ENCODE measurements at regions not wholly inside any gene's neighbourhood (a gene's known extent, or its start where the extent isn't known, plus 50 kb on each side); places are given as distances from the start of the nearest gene placed in this dataset.

DNA sequence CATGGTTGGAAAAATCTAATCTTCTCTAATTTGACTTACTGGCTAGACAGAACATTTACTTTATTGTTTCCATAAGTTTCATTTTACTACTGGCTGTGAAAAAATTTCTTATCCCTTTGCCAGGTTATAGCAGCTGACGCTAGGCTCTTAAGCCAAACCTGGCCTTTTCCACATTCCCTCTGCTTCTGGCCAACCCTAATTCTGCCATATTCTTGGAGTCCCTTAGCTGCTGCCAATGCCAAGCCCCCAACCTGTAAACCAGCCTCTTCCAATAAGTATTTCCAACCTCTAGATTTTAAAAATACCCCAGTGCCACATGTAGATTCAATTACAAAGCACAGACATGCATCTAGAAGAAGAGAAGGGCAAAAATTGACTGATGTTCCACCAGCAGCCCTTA lies 452.3 kb upstream of the MEX3C start (continued):
- no peak for TF ChIP-seq ZNF592 (IDR thresholded peaks at IDR 0.05)
- TF ChIP-seq TCF3 (IDR thresholded peaks at IDR 0.05; ENCODE audit: borderline replicate concordance, insufficient read depth, low read depth, low read length) = no peak
- TF ChIP-seq, protein P1, sequence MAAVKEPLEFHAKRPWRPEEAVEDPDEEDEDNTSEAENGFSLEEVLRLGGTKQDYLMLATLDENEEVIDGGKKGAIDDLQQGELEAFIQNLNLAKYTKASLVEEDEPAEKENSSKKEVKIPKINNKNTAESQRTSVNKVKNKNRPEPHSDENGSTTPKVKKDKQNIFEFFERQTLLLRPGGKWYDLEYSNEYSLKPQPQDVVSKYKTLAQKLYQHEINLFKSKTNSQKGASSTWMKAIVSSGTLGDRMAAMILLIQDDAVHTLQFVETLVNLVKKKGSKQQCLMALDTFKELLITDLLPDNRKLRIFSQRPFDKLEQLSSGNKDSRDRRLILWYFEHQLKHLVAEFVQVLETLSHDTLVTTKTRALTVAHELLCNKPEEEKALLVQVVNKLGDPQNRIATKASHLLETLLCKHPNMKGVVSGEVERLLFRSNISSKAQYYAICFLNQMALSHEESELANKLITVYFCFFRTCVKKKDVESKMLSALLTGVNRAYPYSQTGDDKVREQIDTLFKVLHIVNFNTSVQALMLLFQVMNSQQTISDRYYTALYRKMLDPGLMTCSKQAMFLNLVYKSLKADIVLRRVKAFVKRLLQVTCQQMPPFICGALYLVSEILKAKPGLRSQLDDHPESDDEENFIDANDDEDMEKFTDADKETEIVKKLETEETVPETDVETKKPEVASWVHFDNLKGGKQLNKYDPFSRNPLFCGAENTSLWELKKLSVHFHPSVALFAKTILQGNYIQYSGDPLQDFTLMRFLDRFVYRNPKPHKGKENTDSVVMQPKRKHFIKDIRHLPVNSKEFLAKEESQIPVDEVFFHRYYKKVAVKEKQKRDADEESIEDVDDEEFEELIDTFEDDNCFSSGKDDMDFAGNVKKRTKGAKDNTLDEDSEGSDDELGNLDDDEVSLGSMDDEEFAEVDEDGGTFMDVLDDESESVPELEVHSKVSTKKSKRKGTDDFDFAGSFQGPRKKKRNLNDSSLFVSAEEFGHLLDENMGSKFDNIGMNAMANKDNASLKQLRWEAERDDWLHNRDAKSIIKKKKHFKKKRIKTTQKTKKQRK (IDR thresholded peaks at IDR 0.05; ENCODE audit: low read depth, low read length) = no peak

GRCh38 chr18:51651761-51652160 lies 454.3 kb upstream of the MEX3C start:
- FAIRE-seq (no peak), ATAC-seq (no peak), DNase-seq (ENCODE audit: low read depth, low spot score) (no peak)
- Histone ChIP-seq H3K4me2 (ENCODE audit: control insufficient read depth, insufficient read depth) (no peak overlapping the region), H4K20me1 (ENCODE audit: control insufficient read depth, insufficient read depth) (no peaks in the 10 kb centered on the region), H2AFZ (ENCODE audit: control insufficient read depth, low read depth, low read length) (no peak overlapping the region), H3K9me3 (replicated peaks; ENCODE audit: control insufficient read depth, insufficient read depth, low read length) (no peaks in the 10 kb centered on the region), H3K27me3 (replicated peaks in 1 of 2; ENCODE audit: control insufficient read depth in 2 of 2, insufficient read depth in 2 of 2, low read length in 1 of 2) (no peaks in the 10 kb centered on the region), H3K36me3 (ENCODE audit: control insufficient read depth in 2 of 2, insufficient read depth in 2 of 2, low read length in 1 of 2) (no peaks in the 10 kb centered on the region), H3K4me1 (ENCODE audit: control insufficient read depth, insufficient read depth, low read length) (peaks cover 14% of the 10 kb centered on the region), H3K4me3 (no peak overlapping the region), H3K9ac (ENCODE audit: control insufficient read depth, insufficient read depth, low read length) (no peak overlapping the region), H3K27ac (ENCODE audit: control insufficient read depth, insufficient read depth) (no peak overlapping the region), H3K79me2 (ENCODE audit: control insufficient read depth, insufficient read depth, low read length) (no peaks in the 10 kb centered on the region)
- RAD21 ChIA-PET (ENCODE audit: unreplicated experiment) = interaction anchor here (0.6 to 1.4 kb wide), 2 partner anchors 30 to 300 kb away, joined by 4 to 5 read pairs; no protein-coding TSS in a partner anchor
- BruUV-seq (replicated peaks) = no TSS peak
- in situ Hi-C loops (cut with MboI) (loop anchor here (25.0 kb wide), 2 partner anchors 1261 to 1736 kb away; no protein-coding TSS in a partner anchor), intact Hi-C loops (cut with micrococcal nuclease; ENCODE audit: unreplicated experiment) (loop anchor here (10.0 kb wide), 1 partner anchor 743 kb away; no protein-coding TSS in a partner anchor)
- SMC1A ChIA-PET (ENCODE audit: uncharacterized antibody, unreplicated experiment) = interaction anchor here (0.8 to 3.6 kb wide), 7 partner anchors 11 to 638 kb away, joined by 3 to 19 read pairs (median 5); no protein-coding TSS in a partner anchor
- CTCF ChIA-PET = interaction anchor here (1.3 to 2.1 kb wide), 4 partner anchors 10 to 637 kb away, joined by 3 to 8 read pairs (median 7); no protein-coding TSS in a partner anchor
- WGBS (ENCODE audit: insufficient coverage, insufficient replicate concordance, low lambda C conversion rate, missing lambda C conversion rate) = 70% methylated on average over 2 of the region's 2 CpGs
- POLR2A ChIA-PET = no interaction called here
- TF ChIP-seq, protein P2, sequence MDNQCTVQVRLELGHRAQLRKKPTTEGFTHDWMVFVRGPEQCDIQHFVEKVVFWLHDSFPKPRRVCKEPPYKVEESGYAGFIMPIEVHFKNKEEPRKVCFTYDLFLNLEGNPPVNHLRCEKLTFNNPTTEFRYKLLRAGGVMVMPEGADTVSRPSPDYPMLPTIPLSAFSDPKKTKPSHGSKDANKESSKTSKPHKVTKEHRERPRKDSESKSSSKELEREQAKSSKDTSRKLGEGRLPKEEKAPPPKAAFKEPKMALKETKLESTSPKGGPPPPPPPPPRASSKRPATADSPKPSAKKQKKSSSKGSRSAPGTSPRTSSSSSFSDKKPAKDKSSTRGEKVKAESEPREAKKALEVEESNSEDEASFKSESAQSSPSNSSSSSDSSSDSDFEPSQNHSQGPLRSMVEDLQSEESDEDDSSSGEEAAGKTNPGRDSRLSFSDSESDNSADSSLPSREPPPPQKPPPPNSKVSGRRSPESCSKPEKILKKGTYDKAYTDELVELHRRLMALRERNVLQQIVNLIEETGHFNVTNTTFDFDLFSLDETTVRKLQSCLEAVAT (IDR thresholded peaks at IDR 0.05) = no peak
- TF ChIP-seq DPF2 (IDR thresholded peaks at IDR 0.05) (no peak), EZH2 (IDR thresholded peaks at IDR 0.05; ENCODE audit: borderline replicate concordance, control insufficient read depth, low read depth, low read length) (no peak), RBBP5 (conservative IDR thresholded peaks at IDR 0.05) (no peak), EGR1 (IDR thresholded peaks at IDR 0.05; ENCODE audit: borderline replicate concordance in 1 of 2, low read depth in 2 of 2, low read length in 2 of 2) (no peak)
- TF ChIP-seq, protein P3, sequence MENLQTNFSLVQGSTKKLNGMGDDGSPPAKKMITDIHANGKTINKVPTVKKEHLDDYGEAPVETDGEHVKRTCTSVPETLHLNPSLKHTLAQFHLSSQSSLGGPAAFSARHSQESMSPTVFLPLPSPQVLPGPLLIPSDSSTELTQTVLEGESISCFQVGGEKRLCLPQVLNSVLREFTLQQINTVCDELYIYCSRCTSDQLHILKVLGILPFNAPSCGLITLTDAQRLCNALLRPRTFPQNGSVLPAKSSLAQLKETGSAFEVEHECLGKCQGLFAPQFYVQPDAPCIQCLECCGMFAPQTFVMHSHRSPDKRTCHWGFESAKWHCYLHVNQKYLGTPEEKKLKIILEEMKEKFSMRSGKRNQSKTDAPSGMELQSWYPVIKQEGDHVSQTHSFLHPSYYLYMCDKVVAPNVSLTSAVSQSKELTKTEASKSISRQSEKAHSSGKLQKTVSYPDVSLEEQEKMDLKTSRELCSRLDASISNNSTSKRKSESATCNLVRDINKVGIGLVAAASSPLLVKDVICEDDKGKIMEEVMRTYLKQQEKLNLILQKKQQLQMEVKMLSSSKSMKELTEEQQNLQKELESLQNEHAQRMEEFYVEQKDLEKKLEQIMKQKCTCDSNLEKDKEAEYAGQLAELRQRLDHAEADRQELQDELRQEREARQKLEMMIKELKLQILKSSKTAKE (IDR thresholded peaks at IDR 0.05; ENCODE audit: low read depth, poor library complexity, severe bottlenecking) = no peak

All from GM12878 (cell line).